NCI-H345 treated with DMSO at 0.1 percent for 48 hours (cell line): ENCODE measurements at regions not wholly inside any gene's neighbourhood (a gene's known extent, or its start where the extent isn't known, plus 50 kb on each side); places are given as distances from the start of the nearest gene placed in this dataset.
"Not testable (repeated sequence)": the region's sequence is repeated elsewhere in the genome, so short reads cannot be mapped to it uniquely, and the experiment has no call there.

Source experiments
- DNase-seq: peaks from one replicate; lab custom pipeline; 2025; ENCODE audit not compliant: unreplicated experiment; lab: John Stamatoyannopoulos, UW

GRCh38 chr3:101995371-101996046 lies 146.2 kb downstream of the NFKBIZ start:
- DNase-seq = no peak

GRCh38 chr3:101996832-101997231 lies 147.5 kb downstream of the NFKBIZ start:
- no peak for DNase-seq

GRCh38 chr3:101998256-101998926 lies 149.1 kb downstream of the NFKBIZ start:
- no peak for DNase-seq

GRCh38 chr3:101999177-101999779 lies 150.0 kb downstream of the NFKBIZ start:
- no peak for DNase-seq

GRCh38 chr3:102000620-102001209 lies 151.4 kb downstream of the NFKBIZ start:
- no peak for DNase-seq

- DNase-seq = no peak
Observed at GRCh38 chr3:102002056-102002455, 152.7 kb downstream of the NFKBIZ start.

- DNase-seq = no peak
Observed at GRCh38 chr3:102004561-102004960, 155.2 kb downstream of the NFKBIZ start.

GRCh38 chr3:102005551-102005950 lies 156.2 kb downstream of the NFKBIZ start:
- DNase-seq = no peak

- DNase-seq = peak; percentile 21
Observed at GRCh38 chr3:102006812-102007485, 157.6 kb downstream of the NFKBIZ start.

GRCh38 chr3:102008436-102008835 lies 159.1 kb downstream of the NFKBIZ start:
- not testable (repeated sequence) for DNase-seq

- no peak for DNase-seq
Observed at GRCh38 chr3:102016417-102016816, 167.1 kb downstream of the NFKBIZ start.

GRCh38 chr3:102017784-102018183 lies 168.5 kb downstream of the NFKBIZ start:
- DNase-seq = no peak

- no peak for DNase-seq
Observed at GRCh38 chr3:102018551-102018950, 169.2 kb downstream of the NFKBIZ start.

GRCh38 chr3:102020735-102021134 lies 171.4 kb downstream of the NFKBIZ start:
- no peak for DNase-seq

- DNase-seq = no peak
Observed at GRCh38 chr3:102024270-102024904, 175.1 kb downstream of the NFKBIZ start.

- no peak for DNase-seq
Observed at GRCh38 chr3:102025606-102026270, 176.4 kb downstream of the NFKBIZ start.

- no peak for DNase-seq
Observed at GRCh38 chr3:102026656-102027055, 177.3 kb downstream of the NFKBIZ start.

- DNase-seq = no peak
Observed at GRCh38 chr3:102030661-102031060, 181.3 kb downstream of the NFKBIZ start.

GRCh38 chr3:102031834-102032233 lies 182.5 kb downstream of the NFKBIZ start:
- no peak for DNase-seq
